IPS-20b (cell line): ENCODE measurements at regions not wholly inside any gene's neighbourhood (a gene's known extent, or its start where the extent isn't known, plus 50 kb on each side); places are given as distances from the start of the nearest gene placed in this dataset.

Experiments used
- H3K27ac ChIP-seq: one replicate; pipeline ENCODE4 v1.5.1; 2013; ENCODE audit warnings: low read length
- H3K27me3 ChIP-seq: 2 replicates; pipeline ENCODE4 v1.6.1; 2013; ENCODE audit warnings: mild to moderate bottlenecking, low read length, inconsistent platforms; ENCODE audit not compliant: insufficient read depth
- H3K36me3 ChIP-seq: 2 replicates; pipeline ENCODE4 v1.6.1; 2013; ENCODE audit warnings: low read depth, mild to moderate bottlenecking, inconsistent platforms, low read length, moderate library complexity; ENCODE audit not compliant: insufficient read depth
- H3K4me1 ChIP-seq: 2 replicates; pipeline ENCODE4 v1.6.1; 2013; ENCODE audit warnings: mild to moderate bottlenecking, control low read depth, inconsistent platforms, low read length, moderate library complexity; ENCODE audit not compliant: insufficient read depth
- H3K4me3 ChIP-seq: 2 replicates; pipeline ENCODE4 v1.5.1; 2013; ENCODE audit warnings: mild to moderate bottlenecking, low read length, inconsistent platforms
- H3K9ac ChIP-seq: 2 replicates; pipeline ENCODE4 v1.6.1; 2013; ENCODE audit warnings: low read depth, mild to moderate bottlenecking, inconsistent platforms, low read length, moderate library complexity
- H3K9me3 ChIP-seq: 2 replicates; pipeline ENCODE4 v1.6.1; 2013; ENCODE audit warnings: mild to moderate bottlenecking, low read depth, low read length, inconsistent platforms; ENCODE audit not compliant: insufficient read depth

- Histone ChIP-seq H3K9ac (no peak overlapping the region), H3K4me1 (peaks cover 15% of the 10 kb centered on the region; the same call in 1 of the 2 replicates), H3K27ac (no peak overlapping the region), H3K4me3 (no peak overlapping the region), H3K27me3 (no peaks in the 10 kb centered on the region), H3K36me3 (no peaks in the 10 kb centered on the region), H3K9me3 (no peaks in the 10 kb centered on the region)
These were observed 282.1 kb downstream of the RPLP1 start for GRCh38 chr15:69734699-69735098.

- H3K9ac ChIP-seq, result no peak overlapping the region
- H3K4me3 ChIP-seq, result no peak overlapping the region
- peaks cover 15% of the 10 kb centered on the region; the same call in 1 of the 2 replicates for H3K4me1 ChIP-seq
- H3K27ac ChIP-seq, result no peak overlapping the region
- H3K27me3 ChIP-seq, result no peaks in the 10 kb centered on the region
- no peaks in the 10 kb centered on the region for H3K9me3 ChIP-seq
- H3K36me3 ChIP-seq, result no peaks in the 10 kb centered on the region
These were observed 282.5 kb downstream of the RPLP1 start for GRCh38 chr15:69735121-69735520.

GRCh38 chr15:69736161-69736560 is 283.5 kb downstream of the RPLP1 start:
- Histone ChIP-seq H3K27ac (no peak overlapping the region), H3K4me3 (no peak overlapping the region), H3K9me3 (peaks cover 6% of the 10 kb centered on the region), H3K9ac (no peak overlapping the region), H3K36me3 (no peaks in the 10 kb centered on the region), H3K4me1 (peaks cover 15% of the 10 kb centered on the region; the same call in 1 of the 2 replicates), H3K27me3 (no peaks in the 10 kb centered on the region)

GRCh38 chr15:69737916-69738315 is 285.3 kb downstream of the RPLP1 start:
- H3K27me3 ChIP-seq, result no peaks in the 10 kb centered on the region
- no peaks in the 10 kb centered on the region for H3K36me3 ChIP-seq

GRCh38 chr15:69740684-69741083 is 288.1 kb downstream of the RPLP1 start:
- H3K27me3 ChIP-seq, result no peaks in the 10 kb centered on the region
- no peak overlapping the region for H3K9ac ChIP-seq
- no peaks in the 10 kb centered on the region for H3K36me3 ChIP-seq
- H3K27ac ChIP-seq, result no peak overlapping the region
- peaks cover 6% of the 10 kb centered on the region for H3K9me3 ChIP-seq
- no peak overlapping the region for H3K4me3 ChIP-seq
- no peaks in the 10 kb centered on the region; the same call in 1 of the 2 replicates for H3K4me1 ChIP-seq

More at GRCh38 chr15:69737916-69738315, 285.3 kb downstream of the RPLP1 start:
- Histone ChIP-seq H3K27ac (no peak overlapping the region), H3K4me3 (no peak overlapping the region), H3K4me1 (peaks cover 10% of the 10 kb centered on the region; the same call in 1 of the 2 replicates), H3K9me3 (peaks cover 6% of the 10 kb centered on the region), H3K9ac (no peak overlapping the region)

- H3K27ac ChIP-seq, result no peak overlapping the region
- no peak overlapping the region for H3K4me3 ChIP-seq
- no peaks in the 10 kb centered on the region for H3K27me3 ChIP-seq
- no peak overlapping the region for H3K9ac ChIP-seq
- no peaks in the 10 kb centered on the region for H3K36me3 ChIP-seq
- H3K9me3 ChIP-seq, result peaks cover 6% of the 10 kb centered on the region
- no peaks in the 10 kb centered on the region for H3K4me1 ChIP-seq
These were observed 289.7 kb downstream of the RPLP1 start for GRCh38 chr15:69742361-69742760.

- Histone ChIP-seq H3K9me3 (peaks cover 6% of the 10 kb centered on the region), H3K27ac (no peak overlapping the region), H3K27me3 (no peaks in the 10 kb centered on the region), H3K9ac (no peak overlapping the region), H3K4me1 (peaks cover under 1% of the 10 kb centered on the region; the same call in 1 of the 2 replicates), H3K4me3 (no peak overlapping the region), H3K36me3 (no peaks in the 10 kb centered on the region)
These were observed 290.5 kb downstream of the RPLP1 start for GRCh38 chr15:69743091-69743490.

GRCh38 chr15:69744391-69745162 is 292.0 kb downstream of the RPLP1 start:
- Histone ChIP-seq H3K4me1 (peaks cover 8% of the 10 kb centered on the region), H3K9ac (no peak overlapping the region), H3K27me3 (no peaks in the 10 kb centered on the region), H3K27ac (no peak overlapping the region), H3K9me3 (peaks cover 6% of the 10 kb centered on the region), H3K4me3 (no peak overlapping the region), H3K36me3 (no peaks in the 10 kb centered on the region)

- Histone ChIP-seq H3K9me3 (no peaks in the 10 kb centered on the region), H3K36me3 (no peaks in the 10 kb centered on the region), H3K4me1 (peaks cover 8% of the 10 kb centered on the region), H3K9ac (no peak overlapping the region), H3K27me3 (no peaks in the 10 kb centered on the region), H3K4me3 (no peak overlapping the region), H3K27ac (no peak overlapping the region)
These were observed 294.6 kb downstream of the RPLP1 start for GRCh38 chr15:69747193-69747592.

- Histone ChIP-seq H3K27ac (no peak overlapping the region), H3K9me3 (no peaks in the 10 kb centered on the region; the same call in 1 of the 2 replicates), H3K4me1 (peaks cover 8% of the 10 kb centered on the region), H3K9ac (no peak overlapping the region), H3K27me3 (no peaks in the 10 kb centered on the region), H3K36me3 (no peaks in the 10 kb centered on the region), H3K4me3 (no peak overlapping the region)
These were observed 295.5 kb downstream of the RPLP1 start for GRCh38 chr15:69748131-69748530.

GRCh38 chr15:69748576-69749185 is 296.1 kb downstream of the RPLP1 start:
- no peaks in the 10 kb centered on the region for H3K27me3 ChIP-seq
- H3K9ac ChIP-seq, result no peak overlapping the region
- no peak overlapping the region for H3K27ac ChIP-seq
- H3K4me3 ChIP-seq, result no peak overlapping the region
- peaks cover 2% of the 10 kb centered on the region for H3K9me3 ChIP-seq
- peaks cover 8% of the 10 kb centered on the region for H3K4me1 ChIP-seq
- no peaks in the 10 kb centered on the region for H3K36me3 ChIP-seq

- Histone ChIP-seq H3K9ac (no peak overlapping the region), H3K9me3 (peaks cover 4% of the 10 kb centered on the region), H3K27ac (no peak overlapping the region), H3K36me3 (no peaks in the 10 kb centered on the region), H3K27me3 (no peaks in the 10 kb centered on the region), H3K4me3 (no peak overlapping the region), H3K4me1 (peaks cover 8% of the 10 kb centered on the region)
These were observed 296.7 kb downstream of the RPLP1 start for GRCh38 chr15:69749274-69749673.
